ENCODE measurements at regions not wholly inside any gene's neighbourhood (a gene's known extent, or its start where the extent isn't known, plus 50 kb on each side); places are given as distances from the start of the nearest gene placed in this dataset.
"Not testable (repeated sequence)": the region's sequence is repeated elsewhere in the genome, so short reads cannot be mapped to it uniquely, and the experiment has no call there.

DNA sequence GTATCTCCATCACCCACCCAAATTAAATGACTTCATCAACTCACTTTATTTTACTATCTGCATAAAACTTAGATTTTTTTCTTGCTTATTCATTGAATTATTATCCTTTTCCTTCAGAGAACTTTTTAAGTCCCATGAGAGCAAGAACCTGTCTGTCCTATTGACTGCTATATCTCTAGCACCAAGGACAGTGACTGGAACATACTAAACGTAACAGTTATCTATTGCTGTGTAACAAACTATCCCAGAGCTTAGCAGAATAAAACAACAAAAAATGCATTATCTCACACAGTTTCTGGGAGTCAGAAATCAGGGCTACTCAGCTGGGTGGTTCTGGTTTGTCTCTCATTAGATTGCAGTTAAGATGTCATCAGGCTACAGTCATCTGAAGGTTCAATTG is 401.7 kb upstream of the AUTS2 start:
- DNase-seq = no peak

DNA sequence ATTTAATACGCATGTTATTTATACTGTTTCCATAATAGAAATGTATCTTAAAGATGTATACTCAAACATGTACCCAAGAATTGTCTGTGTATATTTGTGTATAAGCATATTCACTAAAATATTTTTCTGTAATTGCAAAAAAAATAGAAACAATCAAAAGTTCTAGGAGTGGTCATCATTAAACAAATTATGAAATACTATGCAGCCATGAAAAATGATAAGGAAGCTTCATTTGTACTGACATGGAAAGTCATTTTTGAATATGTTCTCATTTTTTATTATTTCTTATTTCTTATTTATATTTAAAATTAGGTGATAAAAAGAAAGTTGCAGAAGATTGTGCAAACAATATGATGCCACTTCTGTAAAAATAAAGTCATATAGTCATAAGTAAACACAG is 400.0 kb upstream of the AUTS2 start:
- no peak for DNase-seq

DNA sequence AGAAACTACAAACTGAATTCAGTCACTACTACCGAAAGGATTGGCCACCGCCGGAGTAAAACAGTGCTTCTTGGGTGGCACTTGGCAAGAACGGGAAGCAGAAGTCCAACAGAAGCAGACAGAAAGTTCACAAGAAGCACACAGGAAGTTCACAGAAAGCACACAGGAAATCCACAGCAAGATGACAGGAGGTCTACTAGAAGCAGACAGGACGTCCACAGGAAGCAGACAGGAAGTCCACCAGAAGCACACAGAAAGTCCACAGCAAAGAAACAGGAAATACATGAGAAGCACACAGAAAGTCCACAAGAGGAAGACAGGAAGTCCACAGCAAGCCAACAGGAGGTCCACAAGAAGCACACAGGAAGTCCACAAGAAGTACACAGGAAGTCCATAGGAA is 399.2 kb upstream of the AUTS2 start:
- DNase-seq = no peak

GRCh38 chr7:69199661-69200060 is 398.6 kb upstream of the AUTS2 start:
- DNase-seq = no peak

DNA sequence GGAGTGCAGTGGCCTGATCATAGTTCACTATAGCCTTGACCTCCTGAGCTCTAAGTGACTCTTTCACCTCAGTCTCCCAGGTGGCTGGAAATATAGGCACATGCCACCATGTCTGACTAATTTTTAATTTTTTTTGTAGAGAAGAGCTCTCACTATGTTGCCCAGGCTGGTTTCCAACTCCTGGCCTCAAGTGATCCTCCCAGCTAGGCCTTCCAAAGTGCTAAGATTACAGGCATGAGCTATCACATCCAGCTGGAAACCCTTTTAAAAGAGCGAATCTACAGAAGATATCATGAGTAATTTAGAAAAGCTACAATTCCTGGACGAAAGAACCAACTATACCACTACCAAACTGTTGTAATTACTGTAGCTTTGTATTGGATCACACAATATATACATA is 394.4 kb upstream of the AUTS2 start:
- DNase-seq = no peak

- DNase-seq = no peak
Observed at GRCh38 chr7:69204943-69205342, 393.3 kb upstream of the AUTS2 start.

- no peak for DNase-seq
Observed at GRCh38 chr7:69205581-69205980, 392.7 kb upstream of the AUTS2 start.

- DNase-seq = no peak
Observed at GRCh38 chr7:69208276-69208675, 390.0 kb upstream of the AUTS2 start.

DNA sequence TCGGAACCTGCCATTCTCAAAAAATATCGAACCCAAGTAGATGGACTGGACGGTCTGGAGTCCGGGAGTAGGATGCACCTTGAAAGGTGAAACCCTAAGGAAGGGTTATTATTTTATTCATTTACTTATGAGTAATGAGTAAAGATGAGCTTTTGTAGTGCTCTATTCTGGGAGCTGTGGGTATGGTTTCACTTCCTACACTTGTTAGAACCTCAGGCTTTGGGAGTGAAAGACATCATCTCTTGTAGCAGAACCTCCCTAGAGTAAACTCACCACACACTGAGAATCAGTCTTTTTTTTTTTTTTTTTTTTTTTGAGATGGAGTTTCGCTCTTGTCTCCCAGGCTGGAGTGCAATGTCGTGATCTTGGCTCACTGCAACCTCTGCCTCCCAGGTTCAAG is 389.4 kb upstream of the AUTS2 start:
- DNase-seq = no peak

- no peak for DNase-seq
Observed at GRCh38 chr7:69211336-69211735, 386.9 kb upstream of the AUTS2 start.

DNA sequence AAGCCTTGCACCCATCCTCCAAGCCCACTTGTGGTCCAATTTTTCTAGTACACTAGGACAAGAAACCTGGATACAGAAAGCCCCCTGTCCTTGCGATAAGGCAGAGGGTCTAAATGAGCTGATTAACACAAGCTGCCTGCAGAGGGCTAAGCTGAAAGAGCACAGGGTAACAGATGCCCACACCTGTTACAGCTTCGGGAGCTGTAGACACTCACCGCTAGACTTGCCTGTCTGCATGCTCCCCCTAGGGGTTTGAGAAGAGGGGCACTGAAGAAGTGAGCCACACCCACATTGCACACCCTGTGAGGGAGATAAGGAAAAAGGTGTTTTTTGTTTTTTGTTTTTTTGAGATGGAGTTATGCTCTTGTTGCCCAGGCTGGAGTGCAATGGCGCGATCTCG is 386.5 kb upstream of the AUTS2 start:
- no peak for DNase-seq

DNA sequence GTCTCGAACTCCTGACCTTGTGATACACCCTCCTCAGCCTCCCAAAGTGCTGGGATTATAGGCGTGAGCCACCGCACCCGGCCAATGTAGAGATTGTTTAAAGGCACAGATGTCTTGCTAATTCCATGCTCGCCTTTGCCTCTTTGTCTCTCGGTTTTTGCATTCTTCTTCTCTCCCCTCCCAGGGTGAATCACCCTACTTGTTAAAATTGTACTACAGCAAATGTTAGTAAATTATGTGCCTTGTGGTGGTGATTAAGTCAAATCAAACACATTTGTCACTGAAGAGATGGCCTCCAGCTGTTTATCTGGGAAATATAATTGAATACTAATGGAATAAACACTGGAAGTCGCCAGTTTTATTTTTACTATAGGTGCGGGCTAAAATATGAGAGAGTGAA is 384.4 kb upstream of the AUTS2 start:
- no peak for DNase-seq

DNA sequence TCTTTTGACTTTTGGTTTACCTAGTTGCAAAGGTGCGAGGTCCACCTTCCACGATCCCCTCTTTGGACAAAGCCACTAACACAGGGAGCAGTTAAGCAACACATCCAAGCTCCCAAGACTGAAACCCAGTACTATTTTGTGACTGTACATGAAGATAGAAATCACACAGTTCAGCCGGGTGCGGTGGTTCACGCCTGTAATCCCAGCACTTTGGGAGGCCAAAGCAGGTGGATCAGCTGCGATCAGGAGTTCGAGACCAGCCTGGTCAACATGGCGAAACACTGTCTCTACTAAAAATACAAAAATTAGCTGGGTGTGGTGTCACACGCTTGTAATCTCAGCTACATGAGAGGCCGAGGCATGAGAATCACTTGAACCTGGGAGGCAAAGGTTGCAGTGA is 382.8 kb upstream of the AUTS2 start:
- DNase-seq = not testable (repeated sequence)

GRCh38 chr7:69217516-69218350 is 380.5 kb upstream of the AUTS2 start:
- DNase-seq = no peak

- no peak for DNase-seq
Observed at GRCh38 chr7:69218576-69218975, 379.7 kb upstream of the AUTS2 start.

DNA sequence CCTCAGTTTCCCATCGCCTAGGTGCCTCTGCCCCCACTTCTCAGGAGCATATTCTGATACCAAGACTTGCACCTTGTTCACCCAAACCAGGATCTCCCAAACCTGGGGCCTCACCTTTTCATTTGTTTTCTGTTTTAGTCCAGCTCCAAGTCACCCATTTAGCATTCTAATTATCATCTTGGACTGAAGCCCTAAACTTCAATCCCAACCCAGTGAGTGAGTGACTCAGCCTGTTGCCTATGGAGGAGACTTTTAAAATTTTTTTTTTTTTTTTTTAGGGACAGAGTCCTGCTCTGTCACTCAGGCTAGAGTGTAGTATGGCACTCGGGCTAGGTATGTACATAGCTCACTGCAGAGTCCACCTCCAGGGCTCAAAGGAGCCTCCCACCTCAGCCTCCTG is 378.9 kb upstream of the AUTS2 start:
- DNase-seq = no peak

DNA sequence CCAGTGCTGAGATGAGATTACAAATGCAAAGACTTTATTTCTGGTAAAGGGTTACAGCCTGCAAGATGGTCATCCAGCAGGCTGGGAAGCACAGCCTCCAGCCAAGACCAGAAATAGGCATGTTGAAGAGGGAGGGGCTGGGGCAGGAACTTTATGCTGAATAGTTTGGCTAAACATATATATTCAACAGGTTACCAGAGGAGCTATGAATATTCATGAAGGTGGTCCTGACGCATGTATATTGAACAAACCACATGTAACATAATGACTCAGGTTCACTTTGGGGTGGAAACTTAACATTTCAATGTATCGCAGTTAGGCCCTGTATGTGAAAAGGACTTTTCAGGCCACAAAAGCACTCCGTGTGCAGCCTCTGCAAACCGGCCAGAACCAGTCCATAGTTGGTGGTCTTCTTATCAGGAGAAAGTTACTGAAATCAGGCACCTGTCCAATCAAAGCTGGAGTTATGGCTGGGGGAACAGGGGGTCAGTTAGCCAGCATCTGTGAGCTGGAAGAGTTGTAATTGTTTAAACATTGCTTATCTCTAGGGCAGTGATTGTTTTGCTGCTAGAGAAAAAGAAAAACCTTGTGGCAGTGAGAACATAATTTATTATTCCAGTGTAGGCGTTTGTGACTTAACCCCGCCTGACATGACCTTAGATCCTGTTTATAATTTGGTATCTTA is 372.9 kb upstream of the AUTS2 start:
- no peak for DNase-seq

- DNase-seq = no peak
Observed at GRCh38 chr7:69228212-69228811, 370.0 kb upstream of the AUTS2 start.

GRCh38 chr7:69232445-69233376 is 365.6 kb upstream of the AUTS2 start:
- DNase-seq = no peak

DNA sequence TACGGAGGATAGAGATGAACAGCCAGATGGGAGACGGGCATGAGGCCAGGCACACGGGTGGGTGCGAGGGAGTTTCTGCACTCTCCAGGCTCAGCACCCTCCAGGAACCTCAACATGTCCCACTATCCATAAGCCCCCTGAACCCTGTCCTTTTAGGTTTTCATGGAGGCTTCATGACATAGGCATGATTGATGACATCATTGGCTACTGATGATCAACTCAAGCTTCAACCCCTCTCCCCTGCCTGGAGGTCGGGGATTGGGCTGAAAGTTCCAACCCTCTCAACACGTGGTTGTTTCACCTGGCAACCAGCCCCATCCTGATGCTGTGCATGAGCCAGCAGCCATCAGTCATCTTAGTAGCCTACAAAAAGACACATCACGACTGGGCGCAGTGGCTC is 360.7 kb upstream of the AUTS2 start:
- DNase-seq = no peak

GRCh38 chr7:69243016-69243415 is 355.3 kb upstream of the AUTS2 start:
- no peak for DNase-seq

GRCh38 chr7:69244701-69245100 is 353.6 kb upstream of the AUTS2 start:
- no peak for DNase-seq

GRCh38 chr7:69245646-69246045 is 352.6 kb upstream of the AUTS2 start:
- no peak for DNase-seq
